Activated CD8-positive, alpha-beta T cell treated with anti-CD3 and anti-CD28 coated beads, Interleukin-2, amount 10 ng/mL, durations not matched to agents 7 days and 5 days (primary cell): ENCODE measurements at regions not wholly inside any gene's neighbourhood (a gene's known extent, or its start where the extent isn't known, plus 50 kb on each side); places are given as distances from the start of the nearest gene placed in this dataset.
A peak's percentile ranks its signal among the peaks of the same experiment; 100 is the strongest.

ENCODE experiments used
- ATAC-seq: fragments of 150-1000 bp; cut with Tn5 transposase; one replicate; pipeline ENCODE4 v1.10.0; 2021; ENCODE audit warnings: moderate library complexity
- CTCF ChIA-PET: fragments of 350-600 bp; sonication (Branson Sonifier 250); formaldehyde crosslinking; loops from one replicate; lab custom pipeline; 2021; ENCODE audit warnings: antibody characterized with exemption; lab: Charles Lee
- POLR2A ChIA-PET: fragments of 350-600 bp; sonication (Branson Sonifier 250); formaldehyde crosslinking; loops from one replicate; lab custom pipeline; 2021; ENCODE audit warnings: antibody characterized with exemption; lab: Charles Lee
- DNase-seq: peaks from one replicate; pipeline ENCODE4 v3.0.0-alpha.2; 2020
- H3K27ac Mint-ChIP-seq: one replicate; pipeline ENCODE4 v1.8.0; 2021; ENCODE audit warnings: mild to moderate bottlenecking, mixed read lengths
- H3K27me3 Mint-ChIP-seq: one replicate; pipeline ENCODE4 v1.8.0; 2021; ENCODE audit warnings: low read depth, mixed read lengths
- H3K36me3 Mint-ChIP-seq: one replicate; pipeline ENCODE4 v1.8.0; 2021; ENCODE audit warnings: low read depth, mixed read lengths
- H3K4me1 Mint-ChIP-seq: one replicate; pipeline ENCODE4 v1.8.0; 2021; ENCODE audit warnings: low read depth, mixed read lengths
- H3K4me3 Mint-ChIP-seq: one replicate; pipeline ENCODE4 v1.8.0; 2021; ENCODE audit warnings: mild to moderate bottlenecking, mixed read lengths
- H3K9me3 Mint-ChIP-seq: one replicate; pipeline ENCODE4 v1.8.0; 2022; ENCODE audit warnings: mixed read lengths; ENCODE audit not compliant: insufficient read depth

DNA sequence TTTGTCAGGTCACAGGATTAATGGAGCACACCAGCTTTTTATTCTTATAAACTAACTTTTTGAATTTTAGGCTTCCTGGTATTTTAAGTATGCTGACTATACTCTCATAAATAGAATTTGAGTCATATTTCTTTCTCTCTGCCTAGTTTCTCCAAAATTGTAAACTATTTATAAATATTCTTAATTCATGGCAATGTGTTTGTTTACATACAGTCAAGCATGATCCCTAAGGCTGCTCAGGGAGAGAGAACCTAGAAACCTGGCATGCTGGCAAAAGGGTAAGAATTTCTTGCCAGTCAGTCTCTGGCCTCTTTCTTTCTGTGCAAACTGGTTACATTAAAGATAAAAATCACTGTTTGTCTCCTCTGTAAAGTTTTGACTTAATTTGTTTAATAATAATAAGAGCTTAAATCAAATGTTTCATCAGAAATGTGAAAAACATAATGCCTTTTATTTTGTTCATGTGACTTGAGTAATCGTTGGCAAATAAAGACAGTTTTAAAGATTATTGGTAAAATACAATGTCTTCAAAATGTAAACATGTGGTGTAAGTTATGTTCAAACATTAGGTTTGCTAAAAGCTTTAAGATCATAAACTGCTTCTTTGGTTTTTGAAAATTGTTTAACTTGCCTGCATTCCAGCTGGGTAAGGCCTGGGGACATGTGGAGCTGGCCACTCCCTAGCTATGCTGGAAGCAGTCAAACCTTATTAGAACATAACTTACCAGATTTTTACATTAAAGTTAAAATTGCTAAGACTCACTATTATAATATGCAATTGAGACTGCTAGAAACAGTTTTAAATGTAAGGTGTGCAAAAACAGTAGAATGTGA lies 1401.7 kb downstream of the NCAM2 start:
- H3K4me3 Mint-ChIP-seq = no peak overlapping the region
- no peaks in the 10 kb centered on the region for H3K9me3 Mint-ChIP-seq
- ChIA-PET POLR2A (no interaction called here), CTCF (no interaction called here)
- no peak for ATAC-seq
- H3K27me3 Mint-ChIP-seq = no peaks in the 10 kb centered on the region
- no peaks in the 10 kb centered on the region for H3K36me3 Mint-ChIP-seq
- DNase-seq = no peak
- H3K27ac Mint-ChIP-seq = no peak overlapping the region
- no peaks in the 10 kb centered on the region for H3K4me1 Mint-ChIP-seq

DNA sequence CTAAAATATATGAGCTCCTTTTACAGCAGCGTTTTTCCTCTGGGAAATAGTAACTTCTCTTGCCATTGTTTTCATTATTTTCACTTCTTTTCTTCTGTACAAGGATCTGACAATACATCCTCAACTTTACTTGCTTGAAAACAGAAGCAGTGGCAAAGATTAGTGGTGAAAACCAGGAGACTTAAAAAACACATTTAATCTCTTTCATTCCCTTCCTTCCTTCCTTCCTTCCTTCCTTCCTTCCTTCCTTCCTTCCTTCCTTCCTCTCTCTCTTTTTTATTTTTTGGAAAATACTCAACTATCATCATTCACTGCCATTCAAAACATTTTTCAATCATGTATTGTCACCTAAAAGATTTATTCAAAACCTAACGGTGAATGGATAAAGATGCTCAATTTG lies 1411.4 kb downstream of the NCAM2 start:
- CTCF ChIA-PET = no interaction called here
- Mint-ChIP-seq H3K27ac (no peak overlapping the region), H3K4me1 (no peaks in the 10 kb centered on the region), H3K36me3 (no peaks in the 10 kb centered on the region), H3K9me3 (no peaks in the 10 kb centered on the region), H3K4me3 (no peak overlapping the region), H3K27me3 (no peaks in the 10 kb centered on the region)
- POLR2A ChIA-PET = no interaction called here
- DNase-seq = no peak
- ATAC-seq = no peak

DNA sequence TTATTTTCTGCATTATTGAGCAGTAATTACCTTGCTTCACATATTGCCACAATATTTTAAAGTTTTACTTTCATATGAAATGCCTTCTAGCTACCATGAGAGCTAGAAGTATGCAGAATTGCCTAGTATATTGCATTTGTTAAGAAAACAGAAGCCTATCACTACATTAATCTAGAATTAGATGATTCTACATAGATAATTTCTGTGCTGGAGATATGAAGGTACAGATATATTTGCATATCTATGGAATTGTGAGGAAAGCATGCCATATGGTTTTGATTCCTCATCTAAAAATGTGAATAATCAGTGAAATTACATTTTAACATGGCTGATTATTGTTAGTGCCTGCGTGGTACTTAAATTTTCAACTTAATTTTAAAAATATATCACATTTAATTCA lies 1418.3 kb downstream of the NCAM2 start:
- ATAC-seq (no peak), DNase-seq (no peak)
- Mint-ChIP-seq H3K4me1 (peaks cover 7% of the 10 kb centered on the region), H3K9me3 (no peaks in the 10 kb centered on the region), H3K36me3 (no peaks in the 10 kb centered on the region), H3K4me3 (no peak overlapping the region), H3K27ac (no peak overlapping the region), H3K27me3 (no peaks in the 10 kb centered on the region)
- ChIA-PET POLR2A (no interaction called here), CTCF (no interaction called here)

DNA sequence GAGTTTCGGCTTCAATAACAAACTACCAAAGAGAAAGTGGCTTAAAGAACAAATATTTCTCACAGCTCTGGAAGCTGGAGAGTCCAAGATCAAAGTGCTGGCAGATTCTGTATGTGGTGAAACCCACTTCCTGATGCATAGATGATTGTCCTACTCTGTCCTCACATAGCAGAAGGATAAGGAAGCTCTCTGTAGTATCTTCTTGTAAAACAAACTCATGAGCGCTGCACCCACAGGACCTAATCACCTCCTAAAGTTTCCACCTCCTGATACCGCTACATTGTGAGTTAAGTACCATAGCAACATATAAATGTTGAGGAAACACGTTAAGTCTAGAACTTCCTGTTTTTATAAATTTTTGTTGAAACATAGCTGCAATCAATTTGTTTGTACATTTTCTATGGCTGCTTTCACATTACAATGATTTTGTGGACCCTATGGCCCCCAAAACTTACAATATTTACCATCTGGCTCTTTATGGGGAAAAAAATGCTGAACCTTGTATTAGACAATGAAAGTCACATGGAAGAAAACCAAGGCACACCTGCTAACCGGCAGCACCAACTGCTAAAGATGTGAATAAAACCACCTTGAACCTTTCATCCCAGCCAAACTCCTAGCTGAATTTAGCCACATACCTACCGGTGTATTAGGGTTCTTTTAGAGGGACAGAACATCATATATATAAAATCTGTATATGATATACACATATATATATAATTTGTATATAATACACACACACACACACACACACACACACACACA lies 1423.4 kb downstream of the NCAM2 start:
- ATAC-seq (peak; percentile 96), DNase-seq (peak; percentile 32)
- POLR2A ChIA-PET = no interaction called here
- Mint-ChIP-seq H3K27me3 (no peaks in the 10 kb centered on the region), H3K4me3 (no peak overlapping the region), H3K4me1 (peaks cover 10% of the 10 kb centered on the region), H3K36me3 (no peaks in the 10 kb centered on the region), H3K27ac (no peak overlapping the region), H3K9me3 (no peaks in the 10 kb centered on the region)
- CTCF ChIA-PET = no interaction called here

DNA sequence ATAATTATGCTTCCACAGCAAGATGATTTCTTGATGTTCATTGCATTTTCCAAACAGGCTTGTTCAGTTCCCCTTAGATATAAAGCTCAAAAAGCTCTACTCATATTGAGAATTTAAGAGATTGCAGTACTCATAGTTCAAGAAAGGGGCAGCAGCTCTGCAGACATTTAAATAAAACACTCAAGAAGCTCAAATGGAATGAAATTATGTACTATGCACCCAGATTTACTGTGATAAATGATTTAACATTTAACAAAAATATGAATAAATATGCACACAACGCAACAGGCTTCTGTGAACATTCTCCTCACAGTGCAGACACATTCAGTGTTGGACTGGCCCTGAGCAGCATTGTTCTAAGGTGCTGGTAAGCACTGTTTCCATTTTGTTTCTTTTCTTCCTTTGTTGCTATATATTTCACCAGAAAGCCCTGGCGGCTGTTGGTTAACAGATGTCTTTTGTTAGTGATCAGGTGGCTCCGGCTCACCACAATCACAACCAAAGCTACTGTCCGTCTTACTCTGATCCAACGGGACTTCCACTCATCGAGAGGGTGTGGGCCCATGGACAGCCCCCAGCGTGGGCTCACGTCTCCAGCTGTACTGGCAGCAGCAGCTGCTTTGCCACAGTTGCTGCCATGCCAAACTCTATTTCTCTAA lies 1440.3 kb downstream of the NCAM2 start:
- CTCF ChIA-PET = no interaction called here

DNA sequence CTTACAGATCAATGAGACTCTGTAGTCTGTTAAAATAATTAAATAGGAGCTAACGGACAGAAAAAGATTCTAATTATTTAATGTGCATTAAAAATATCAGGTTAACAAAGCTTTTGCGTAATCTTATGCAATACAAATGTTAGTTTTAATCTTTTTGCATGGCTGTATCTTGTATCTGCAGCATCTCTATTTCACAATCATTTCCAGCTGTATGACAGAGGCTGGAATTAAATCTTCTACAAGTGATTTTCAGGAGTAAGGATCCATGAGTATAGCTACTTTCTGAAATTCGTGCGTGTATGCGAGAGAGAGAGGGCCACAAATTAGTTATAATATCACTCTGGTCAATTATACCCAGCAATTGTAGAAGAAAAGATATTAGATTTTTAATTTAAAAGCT lies 1446.8 kb downstream of the NCAM2 start:
- Mint-ChIP-seq H3K4me1 (no peaks in the 10 kb centered on the region), H3K27me3 (no peaks in the 10 kb centered on the region), H3K36me3 (no peaks in the 10 kb centered on the region), H3K27ac (no peak overlapping the region), H3K9me3 (no peaks in the 10 kb centered on the region), H3K4me3 (no peak overlapping the region)
- no peak for ATAC-seq
- CTCF ChIA-PET = no interaction called here
- no peak for DNase-seq
- POLR2A ChIA-PET = no interaction called here

More for the DNA sequence above, 1440.3 kb downstream of the NCAM2 start:
- Mint-ChIP-seq H3K4me3 (no peak overlapping the region), H3K27ac (no peak overlapping the region), H3K27me3 (no peaks in the 10 kb centered on the region), H3K9me3 (no peaks in the 10 kb centered on the region), H3K36me3 (no peaks in the 10 kb centered on the region), H3K4me1 (no peaks in the 10 kb centered on the region)
- ATAC-seq (no peak), DNase-seq (no peak)
- POLR2A ChIA-PET = no interaction called here

DNA sequence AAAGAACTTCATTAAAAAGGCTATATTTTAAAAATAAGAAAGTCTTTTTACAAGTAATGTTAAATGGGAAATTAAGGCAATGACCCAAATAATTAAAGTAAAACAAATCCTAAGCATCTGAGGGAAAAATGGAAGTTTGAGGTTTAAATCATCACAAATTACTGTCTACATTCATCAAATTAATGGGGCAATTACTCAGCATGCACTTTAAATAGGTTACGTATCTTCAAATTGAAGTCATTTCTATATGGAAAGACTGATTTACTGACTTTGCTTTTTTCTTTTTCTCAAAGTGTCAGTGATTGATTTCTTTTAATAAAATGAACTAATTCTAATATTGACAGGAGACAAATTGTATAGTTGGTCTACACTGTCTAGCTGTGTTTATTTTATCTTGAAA lies 1452.3 kb downstream of the NCAM2 start:
- ChIA-PET CTCF (no interaction called here), POLR2A (no interaction called here)
- DNase-seq = no peak
- no peak overlapping the region for H3K4me3 Mint-ChIP-seq
- H3K9me3 Mint-ChIP-seq = peaks cover 3% of the 10 kb centered on the region
- no peaks in the 10 kb centered on the region for H3K36me3 Mint-ChIP-seq
- H3K4me1 Mint-ChIP-seq = no peaks in the 10 kb centered on the region
- no peaks in the 10 kb centered on the region for H3K27me3 Mint-ChIP-seq
- H3K27ac Mint-ChIP-seq = no peak overlapping the region
- ATAC-seq = no peak

DNA sequence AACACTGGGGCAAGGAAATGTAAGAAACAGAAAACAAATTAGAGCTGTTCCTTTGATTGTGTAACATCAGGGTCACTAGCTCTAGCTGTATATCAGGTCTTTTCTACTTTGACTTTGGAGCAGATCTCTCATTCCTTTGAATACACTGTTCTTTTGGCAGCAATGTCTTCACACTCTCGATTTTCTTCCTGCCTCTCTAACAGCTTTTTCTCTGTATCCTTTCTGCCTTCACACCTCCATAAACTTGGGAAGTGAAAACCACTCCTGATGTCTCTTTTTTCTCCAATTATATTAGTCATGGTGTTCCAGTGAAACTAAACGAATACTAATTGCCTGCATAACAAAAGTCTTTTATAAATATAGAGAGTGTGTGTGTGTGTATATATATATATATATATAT lies 1458.0 kb downstream of the NCAM2 start:
- no peak overlapping the region for H3K27ac Mint-ChIP-seq
- CTCF ChIA-PET = no interaction called here

DNA sequence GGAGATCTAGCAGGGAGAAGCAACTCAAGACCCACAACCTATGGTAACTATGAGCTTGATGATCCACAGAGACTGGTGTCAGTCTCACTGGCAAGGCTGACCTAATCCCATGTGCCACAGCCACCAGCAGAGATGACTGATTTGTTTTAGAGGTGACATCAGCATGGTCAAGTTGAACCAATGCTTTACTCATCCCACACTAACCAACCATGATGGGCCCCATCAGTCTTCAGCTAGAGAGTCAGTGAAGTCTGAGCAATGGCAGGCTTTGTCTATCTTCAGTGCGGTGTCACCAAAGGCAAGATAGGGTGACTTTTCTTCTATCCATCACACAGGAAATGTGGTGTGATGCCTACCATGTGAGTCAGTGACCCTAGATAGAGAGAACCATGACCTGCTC lies 1470.7 kb downstream of the NCAM2 start:
- CTCF ChIA-PET = no interaction called here
- POLR2A ChIA-PET = no interaction called here
- H3K27me3 Mint-ChIP-seq = no peaks in the 10 kb centered on the region
- no peaks in the 10 kb centered on the region for H3K4me1 Mint-ChIP-seq
- H3K4me3 Mint-ChIP-seq = no peak overlapping the region
- no peaks in the 10 kb centered on the region for H3K36me3 Mint-ChIP-seq
- ATAC-seq (no peak), DNase-seq (no peak)
- H3K27ac Mint-ChIP-seq = no peak overlapping the region
- no peaks in the 10 kb centered on the region for H3K9me3 Mint-ChIP-seq

More for the DNA sequence above, 1458.0 kb downstream of the NCAM2 start:
- Mint-ChIP-seq H3K4me3 (no peak overlapping the region), H3K27me3 (no peaks in the 10 kb centered on the region), H3K4me1 (no peaks in the 10 kb centered on the region), H3K9me3 (peaks cover 7% of the 10 kb centered on the region), H3K36me3 (no peaks in the 10 kb centered on the region)
- DNase-seq = no peak
- POLR2A ChIA-PET = no interaction called here
- no peak for ATAC-seq

DNA sequence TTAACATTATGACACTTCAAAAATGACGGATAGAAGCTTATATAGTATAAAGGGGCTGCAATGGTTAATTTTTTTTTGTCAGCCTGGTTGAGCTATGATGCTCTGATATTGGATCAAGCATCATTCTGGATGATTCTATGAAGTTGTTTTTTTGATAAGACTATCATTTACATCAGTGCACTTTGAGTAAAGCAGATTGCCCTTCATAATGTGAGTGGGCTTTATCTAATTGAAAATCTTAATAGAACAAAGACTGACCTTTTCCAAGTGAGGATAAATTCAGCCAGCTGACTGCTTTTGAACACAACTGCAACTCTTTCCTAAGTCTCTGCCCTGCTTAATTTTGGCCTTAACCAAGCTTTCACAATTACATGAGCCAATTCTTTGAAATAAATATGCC lies 1476.2 kb downstream of the NCAM2 start:
- Mint-ChIP-seq H3K4me1 (no peaks in the 10 kb centered on the region), H3K36me3 (no peaks in the 10 kb centered on the region), H3K27me3 (no peaks in the 10 kb centered on the region), H3K27ac (no peak overlapping the region), H3K9me3 (peaks cover 2% of the 10 kb centered on the region), H3K4me3 (no peak overlapping the region)
- no peak for DNase-seq
- no peak for ATAC-seq
- POLR2A ChIA-PET = no interaction called here
- CTCF ChIA-PET = no interaction called here

DNA sequence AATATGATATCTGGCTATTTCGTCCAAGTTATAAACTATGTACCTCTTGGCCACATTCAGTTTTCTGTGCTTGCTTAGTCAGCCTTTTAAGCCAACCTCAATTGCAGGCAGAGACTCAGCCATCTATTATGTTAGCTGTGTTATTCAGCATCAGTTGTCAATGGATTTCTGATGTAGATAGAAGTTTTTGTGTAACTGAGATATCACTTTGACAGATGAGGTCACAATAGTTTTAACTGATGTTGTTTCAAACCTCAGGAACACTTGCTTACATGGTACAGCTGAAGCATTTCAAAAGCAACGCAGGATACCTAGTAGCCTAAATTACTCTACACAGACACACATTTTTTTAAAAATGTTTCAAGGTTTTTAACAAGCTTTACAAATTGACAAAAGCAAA lies 1478.0 kb downstream of the NCAM2 start:
- DNase-seq (no peak), ATAC-seq (no peak)
- ChIA-PET POLR2A (no interaction called here), CTCF (no interaction called here)
- Mint-ChIP-seq H3K9me3 (peaks cover 8% of the 10 kb centered on the region), H3K4me3 (no peak overlapping the region), H3K27me3 (no peaks in the 10 kb centered on the region), H3K36me3 (no peaks in the 10 kb centered on the region), H3K4me1 (no peaks in the 10 kb centered on the region), H3K27ac (no peak overlapping the region)
